HG03520 (cell line): ENCODE measurements at regions not wholly inside any gene's neighbourhood (a gene's known extent, or its start where the extent isn't known, plus 50 kb on each side); places are given as distances from the start of the nearest gene placed in this dataset.

Source experiments
- ATAC-seq: cut with Tn5 transposase; IDR thresholded peaks from one replicate; pipeline ENCODE4 v1.9.1; 2021; ENCODE audit warnings: mild to moderate bottlenecking, moderate library complexity; ENCODE audit not compliant: unreplicated experiment

- no peak for ATAC-seq
These were observed 291.1 kb upstream of the ZNF608 start for GRCh38 chr5:125037530-125037929.

DNA sequence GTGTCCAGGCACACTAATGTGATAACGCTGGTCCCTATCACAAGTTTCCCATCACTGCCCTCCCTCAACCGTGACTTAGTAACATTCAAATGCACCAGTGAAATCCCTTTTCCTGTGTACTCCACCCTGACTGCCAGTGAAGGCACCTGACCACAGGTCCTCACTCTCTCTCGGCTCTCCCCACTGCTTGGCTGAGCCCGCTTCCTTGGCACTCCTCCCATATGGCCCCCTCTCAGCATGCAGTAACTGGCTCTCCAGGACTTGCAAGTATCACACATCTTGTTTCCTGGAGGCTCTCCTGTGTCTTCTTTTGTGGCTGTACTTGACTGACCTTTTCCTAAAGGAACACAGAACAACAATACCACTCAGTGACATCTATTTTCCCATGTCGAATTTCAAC is 292.0 kb upstream of the ZNF608 start:
- ATAC-seq, result no peak

DNA sequence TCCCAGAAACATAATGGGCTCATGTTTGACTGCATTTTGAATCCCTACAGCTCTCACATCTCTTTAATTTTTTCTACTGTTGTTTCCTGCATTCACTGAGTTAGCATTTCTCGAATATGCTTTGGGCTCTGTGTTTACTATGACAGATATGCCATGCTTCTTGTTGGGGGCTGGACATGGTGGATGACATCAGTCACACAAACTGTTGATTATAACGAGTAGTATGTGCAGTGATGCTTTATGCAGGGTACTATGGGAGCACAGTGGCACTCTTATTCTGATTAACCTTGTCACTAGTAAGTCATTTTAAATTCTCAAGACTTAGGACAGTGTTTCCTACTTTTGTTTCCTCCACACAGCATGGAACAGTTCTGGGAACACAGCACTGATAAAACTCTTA is 295.4 kb upstream of the ZNF608 start:
- no peak for ATAC-seq

DNA sequence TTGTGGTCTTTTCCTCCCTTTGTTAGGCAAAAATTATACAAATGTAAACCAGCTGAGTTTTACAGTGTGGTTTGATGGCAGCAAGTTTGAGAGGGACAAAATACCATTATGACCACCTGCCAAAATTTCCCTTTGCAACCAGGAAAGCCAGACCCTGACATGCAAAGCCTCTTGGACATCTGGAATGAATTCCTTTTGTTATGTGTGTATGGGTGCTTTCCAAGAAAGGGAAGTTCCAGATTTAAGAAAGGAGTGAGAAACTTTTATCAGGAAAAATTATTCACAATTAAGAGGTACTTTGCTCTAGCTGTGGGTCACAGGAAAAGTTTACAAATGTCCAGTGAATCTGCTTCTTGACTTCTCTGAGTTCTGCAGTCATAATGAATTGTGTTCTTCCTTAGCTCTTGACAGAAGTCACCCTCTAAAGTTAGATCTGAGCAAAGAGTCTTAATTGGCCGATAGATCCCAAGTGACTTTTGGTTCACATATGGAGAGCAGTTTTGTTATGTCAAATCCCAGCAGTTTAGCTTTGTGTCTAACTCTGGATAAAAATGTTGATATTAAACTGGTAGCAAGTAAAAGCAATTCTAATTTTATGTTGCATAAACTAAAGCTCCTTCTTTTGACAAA is 295.9 kb upstream of the ZNF608 start:
- ATAC-seq, result no peak

GRCh38 chr5:125043781-125044391 is 297.4 kb upstream of the ZNF608 start:
- ATAC-seq, result no peak

GRCh38 chr5:125044491-125045282 is 298.2 kb upstream of the ZNF608 start:
- ATAC-seq, result no peak

GRCh38 chr5:125045646-125046045 is 299.2 kb upstream of the ZNF608 start:
- ATAC-seq, result no peak

GRCh38 chr5:125046838-125047237 is 300.4 kb upstream of the ZNF608 start:
- no peak for ATAC-seq

DNA sequence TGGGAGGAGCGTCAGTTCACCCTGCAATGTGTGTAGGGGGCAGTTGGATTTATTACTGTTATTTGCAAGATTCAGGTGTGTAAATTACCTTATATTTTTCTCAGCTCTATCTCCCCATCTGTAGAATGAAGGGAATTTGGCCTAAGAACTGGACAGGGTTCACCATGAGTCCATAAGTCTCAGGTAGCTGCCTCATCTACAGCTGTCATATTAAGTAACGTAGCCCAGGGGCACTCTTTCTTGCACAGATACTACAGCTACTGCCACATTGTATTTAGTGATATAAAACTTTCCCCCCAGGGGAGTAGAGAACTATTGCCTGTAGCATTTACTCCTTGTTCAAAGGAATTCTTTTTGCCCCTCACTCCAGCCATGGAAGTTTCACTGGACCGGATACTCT is 301.4 kb upstream of the ZNF608 start:
- ATAC-seq, result no peak

DNA sequence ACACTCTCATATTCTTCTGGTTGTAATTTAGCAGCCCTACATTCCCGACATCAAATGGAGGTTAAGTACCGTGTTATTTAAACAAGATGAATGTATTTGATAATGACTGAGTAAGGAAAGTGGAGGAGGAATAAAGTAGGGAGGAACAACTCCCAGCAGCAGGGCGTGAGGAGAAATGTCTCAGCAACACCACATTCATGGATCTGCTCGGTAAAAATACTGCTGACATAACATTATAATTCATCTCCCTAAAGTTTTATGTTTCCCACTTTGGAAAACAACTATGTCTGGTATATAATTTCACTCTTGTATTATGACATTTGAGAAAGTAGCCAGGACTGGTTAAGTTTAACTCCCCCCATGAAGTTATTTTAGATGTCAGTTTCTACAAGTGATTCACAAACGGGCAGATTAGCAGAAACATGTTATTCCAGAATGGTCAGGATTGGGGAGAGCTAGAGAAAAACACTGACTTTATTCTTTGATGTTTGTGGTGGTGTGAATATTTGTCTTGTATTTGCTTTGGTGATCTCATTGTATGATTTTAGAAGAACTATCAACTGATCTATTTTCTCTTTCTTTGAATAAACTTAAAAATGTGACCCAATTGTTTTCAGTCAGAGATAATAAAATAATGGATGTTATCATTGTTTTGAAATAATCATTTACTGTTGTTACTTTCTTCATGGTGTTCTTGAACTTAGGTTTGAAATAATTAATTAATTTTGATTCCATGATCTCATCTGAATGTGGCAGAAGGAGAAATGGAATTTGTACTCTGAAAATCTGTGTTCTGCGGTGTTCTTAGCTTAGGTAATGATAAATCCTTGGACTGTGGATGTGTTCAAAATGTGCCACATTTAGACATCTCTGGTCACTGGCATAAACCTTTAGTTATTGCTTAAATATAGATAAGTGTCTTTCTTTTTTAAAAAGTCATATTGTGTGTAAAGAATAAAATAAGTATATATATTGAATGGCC is 303.6 kb upstream of the ZNF608 start:
- no peak for ATAC-seq

DNA sequence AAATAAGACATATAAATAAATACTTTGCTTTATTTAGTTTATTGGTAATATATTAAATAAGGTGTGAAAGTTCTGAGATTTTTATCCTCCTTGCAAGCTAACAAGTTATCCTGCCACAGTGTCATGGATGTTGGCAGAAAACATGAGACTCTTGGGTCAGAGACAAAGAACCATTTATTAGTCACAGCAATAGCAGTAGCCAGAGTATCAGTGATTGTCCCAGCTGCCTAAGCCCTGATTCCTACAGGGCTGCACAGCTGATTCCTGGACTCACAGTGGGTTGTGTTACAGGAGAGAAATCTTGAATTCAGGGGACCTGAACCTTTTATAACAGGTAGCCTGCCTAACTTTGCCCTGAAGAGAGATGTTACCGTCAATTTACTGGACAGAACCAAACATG is 304.5 kb upstream of the ZNF608 start:
- no peak for ATAC-seq

DNA sequence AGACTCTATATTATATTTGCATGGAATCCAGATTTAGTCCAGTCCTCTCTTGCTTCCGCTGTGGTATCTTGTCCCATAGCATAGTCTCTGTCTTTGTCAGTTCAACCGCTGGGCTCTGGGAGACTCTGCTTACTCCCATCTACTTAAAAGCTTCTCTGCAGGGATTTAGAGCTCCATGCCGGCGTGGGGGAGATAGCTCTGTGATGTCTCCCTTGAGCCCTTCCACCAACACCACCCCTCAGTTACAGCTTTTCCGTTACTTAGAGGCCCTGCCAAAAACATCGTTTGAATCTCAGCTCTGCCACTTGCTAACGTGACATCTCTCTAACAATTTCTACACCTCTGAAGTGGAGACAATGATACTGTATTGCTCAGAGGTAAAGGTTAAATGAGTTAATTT is 306.1 kb upstream of the ZNF608 start:
- no peak for ATAC-seq

DNA sequence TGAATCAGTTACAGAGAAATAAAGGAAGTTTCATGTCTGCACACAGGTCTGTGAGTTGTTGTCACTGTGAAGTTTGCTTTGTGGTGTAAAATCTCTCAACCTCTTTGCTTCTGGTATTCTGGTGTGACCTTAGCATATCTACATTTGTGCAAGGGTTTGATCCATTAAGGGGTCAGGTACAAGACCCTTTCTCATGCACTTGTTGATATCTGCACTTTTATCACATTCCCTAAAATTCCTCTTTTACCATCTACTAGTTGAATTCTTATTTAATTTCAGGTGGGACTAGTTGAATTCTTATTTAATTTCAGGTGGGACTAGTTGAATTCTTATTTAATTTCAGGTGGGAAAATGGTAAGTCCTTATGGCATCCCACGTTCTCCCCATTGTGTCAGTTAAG is 306.7 kb upstream of the ZNF608 start:
- ATAC-seq, result no peak

- no peak for ATAC-seq
These were observed 307.7 kb upstream of the ZNF608 start for GRCh38 chr5:125054146-125054545.

- ATAC-seq, result no peak
These were observed 310.4 kb upstream of the ZNF608 start for GRCh38 chr5:125056671-125057485.

GRCh38 chr5:125057912-125058826 is 311.7 kb upstream of the ZNF608 start:
- ATAC-seq, result no peak

- no peak for ATAC-seq
These were observed 313.0 kb upstream of the ZNF608 start for GRCh38 chr5:125059255-125060002.

DNA sequence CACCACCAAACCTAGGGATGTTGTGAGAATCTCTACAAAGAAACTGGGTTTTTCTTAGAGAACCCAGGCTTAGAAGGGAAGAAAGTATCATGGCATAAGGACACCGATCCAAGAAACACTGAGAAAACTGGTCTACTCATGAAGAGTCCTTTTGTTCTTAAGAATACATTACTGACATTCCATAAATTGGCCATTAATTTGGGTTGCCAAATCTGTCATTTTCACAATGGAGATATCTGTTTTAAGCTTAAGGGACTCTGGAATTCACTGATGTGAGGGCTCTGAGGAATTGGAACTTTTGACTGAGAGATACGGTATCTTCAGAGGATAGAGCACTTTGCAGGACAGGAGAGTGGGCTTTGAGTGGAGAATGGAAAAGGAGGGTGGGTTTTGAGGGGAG is 315.3 kb upstream of the ZNF608 start:
- no peak for ATAC-seq
